Nephron progenitor cell (in vitro differentiated cells): ENCODE measurements at regions not wholly inside any gene's neighbourhood (a gene's known extent, or its start where the extent isn't known, plus 50 kb on each side); places are given as distances from the start of the nearest gene placed in this dataset.
A peak's percentile ranks its signal among the peaks of the same experiment; 100 is the strongest.

Source experiments
- DNase-seq: peaks from one replicate; pipeline ENCODE4 v3.0.0; 2021
- H3K27ac Mint-ChIP-seq: 2 replicates; pipeline ENCODE4 v1.8.0; 2021; ENCODE audit warnings: mild to moderate bottlenecking, moderate library complexity, mixed read lengths
- H3K27me3 Mint-ChIP-seq: 2 replicates; pipeline ENCODE4 v1.8.0; 2021; ENCODE audit warnings: mild to moderate bottlenecking, low read depth, mixed read lengths; ENCODE audit not compliant: poor library complexity
- H3K36me3 Mint-ChIP-seq: 2 replicates; pipeline ENCODE4 v1.8.0; 2021; ENCODE audit warnings: low read depth, mixed read lengths
- H3K4me1 Mint-ChIP-seq: 2 replicates; pipeline ENCODE4 v1.8.0; 2021; ENCODE audit warnings: mixed read lengths
- H3K4me3 Mint-ChIP-seq: 2 replicates; pipeline ENCODE4 v1.8.0; 2021; ENCODE audit warnings: mild to moderate bottlenecking, moderate library complexity, mixed read lengths
- H3K9me3 Mint-ChIP-seq: 2 replicates; pipeline ENCODE4 v1.8.0; 2021; ENCODE audit warnings: mild to moderate bottlenecking, moderate library complexity, mixed read lengths
- TF ChIP-seq, protein P1 (sequence below): fragments of 200-600 bp; sonication (generic); IDR thresholded peaks from 2 replicates; pipeline ENCODE4 v1.5.0; 2021; ENCODE audit warnings: antibody characterized with exemption

DNA sequence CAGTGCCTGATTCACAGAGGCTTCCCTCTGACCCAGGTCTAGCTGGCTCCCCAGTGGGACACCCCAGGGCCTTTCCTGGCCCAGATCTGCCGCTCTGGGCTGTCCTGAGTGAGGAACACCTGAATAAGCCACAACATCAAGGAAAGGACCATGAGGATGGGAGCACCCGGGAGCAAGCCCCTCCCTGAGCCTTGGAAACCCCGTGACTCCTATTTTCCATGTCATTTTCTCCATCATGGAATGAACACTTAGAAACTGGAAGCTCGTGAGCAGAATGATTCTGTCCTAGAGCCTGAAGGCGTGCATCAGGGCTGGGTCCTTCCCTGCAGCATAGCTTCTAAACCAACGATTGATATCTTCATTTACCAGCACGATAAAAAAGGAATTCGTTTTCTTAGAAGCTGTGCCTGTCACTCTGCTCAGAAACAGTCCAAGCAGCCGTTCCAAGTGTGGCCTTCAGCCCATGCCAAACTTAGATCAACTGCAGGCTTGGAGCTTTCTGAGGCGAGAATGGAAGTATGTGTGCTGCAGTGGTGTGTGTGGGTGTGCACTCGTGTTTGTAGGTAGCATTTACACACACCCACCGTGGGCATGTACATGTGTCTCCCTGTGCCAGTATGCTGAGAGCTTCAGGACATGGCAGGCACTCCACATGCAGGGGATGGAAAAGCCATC, 83.2 kb upstream of the FOXC1 start:
- H3K4me3 Mint-ChIP-seq, result no peak overlapping the region
- H3K4me1 Mint-ChIP-seq, result peaks cover 38% of the 10 kb centered on the region
- no peak overlapping the region for H3K27ac Mint-ChIP-seq
- DNase-seq, result no peak
- TF ChIP-seq, protein P1, sequence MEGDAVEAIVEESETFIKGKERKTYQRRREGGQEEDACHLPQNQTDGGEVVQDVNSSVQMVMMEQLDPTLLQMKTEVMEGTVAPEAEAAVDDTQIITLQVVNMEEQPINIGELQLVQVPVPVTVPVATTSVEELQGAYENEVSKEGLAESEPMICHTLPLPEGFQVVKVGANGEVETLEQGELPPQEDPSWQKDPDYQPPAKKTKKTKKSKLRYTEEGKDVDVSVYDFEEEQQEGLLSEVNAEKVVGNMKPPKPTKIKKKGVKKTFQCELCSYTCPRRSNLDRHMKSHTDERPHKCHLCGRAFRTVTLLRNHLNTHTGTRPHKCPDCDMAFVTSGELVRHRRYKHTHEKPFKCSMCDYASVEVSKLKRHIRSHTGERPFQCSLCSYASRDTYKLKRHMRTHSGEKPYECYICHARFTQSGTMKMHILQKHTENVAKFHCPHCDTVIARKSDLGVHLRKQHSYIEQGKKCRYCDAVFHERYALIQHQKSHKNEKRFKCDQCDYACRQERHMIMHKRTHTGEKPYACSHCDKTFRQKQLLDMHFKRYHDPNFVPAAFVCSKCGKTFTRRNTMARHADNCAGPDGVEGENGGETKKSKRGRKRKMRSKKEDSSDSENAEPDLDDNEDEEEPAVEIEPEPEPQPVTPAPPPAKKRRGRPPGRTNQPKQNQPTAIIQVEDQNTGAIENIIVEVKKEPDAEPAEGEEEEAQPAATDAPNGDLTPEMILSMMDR, result no peak
- no peaks in the 10 kb centered on the region for H3K36me3 Mint-ChIP-seq
- peaks cover 7% of the 10 kb centered on the region for H3K9me3 Mint-ChIP-seq
- peaks cover 42% of the 10 kb centered on the region for H3K27me3 Mint-ChIP-seq

DNA sequence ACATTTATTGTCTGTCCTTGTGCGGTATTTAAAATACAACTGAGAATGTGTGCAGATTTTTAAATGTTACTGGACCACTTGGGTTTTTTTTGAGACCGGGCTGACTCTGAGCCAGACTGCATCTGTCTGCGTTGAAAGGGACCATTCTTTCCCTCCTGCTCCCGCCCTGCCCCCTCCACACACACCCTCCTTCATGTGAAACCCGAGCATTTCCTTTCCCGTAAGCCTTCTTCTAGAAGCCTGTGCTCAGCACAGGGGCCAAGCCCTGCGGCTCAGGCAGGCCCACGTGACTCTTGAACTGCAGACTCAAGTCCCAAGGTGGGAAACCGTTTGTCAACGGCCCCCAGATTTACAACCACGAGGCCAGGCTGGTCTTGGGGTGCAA, 82.7 kb upstream of the FOXC1 start:
- H3K4me1 Mint-ChIP-seq, result peaks cover 38% of the 10 kb centered on the region
- no peaks in the 10 kb centered on the region for H3K36me3 Mint-ChIP-seq
- TF ChIP-seq, protein P1, result no peak
- H3K27me3 Mint-ChIP-seq, result peaks cover 42% of the 10 kb centered on the region
- DNase-seq, result peak; percentile 40
- peak overlapping the region; percentile 66 for H3K27ac Mint-ChIP-seq
- peaks cover 9% of the 10 kb centered on the region for H3K9me3 Mint-ChIP-seq
- H3K4me3 Mint-ChIP-seq, result no peak overlapping the region

DNA sequence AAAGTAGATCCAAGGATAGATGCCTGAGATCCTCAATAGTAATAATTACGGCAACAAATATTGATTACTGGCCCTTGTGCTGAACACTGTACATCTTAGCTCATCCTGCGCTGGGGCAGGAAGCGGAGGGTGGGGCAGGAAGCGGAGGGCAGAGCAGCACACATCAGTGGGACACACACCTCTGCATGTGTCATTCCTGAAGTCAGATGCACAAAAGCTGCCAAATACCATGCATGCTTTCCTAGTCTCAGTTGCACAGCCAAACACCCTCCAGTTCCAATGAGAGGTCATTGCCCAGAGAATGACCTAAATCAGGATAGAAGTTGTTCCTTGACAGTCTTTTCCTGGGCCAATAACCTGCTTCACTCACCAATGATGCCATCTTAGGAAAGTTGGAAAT, 74.4 kb upstream of the FOXC1 start:
- no peak for DNase-seq
- Mint-ChIP-seq H3K27me3 (peaks cover 11% of the 10 kb centered on the region), H3K4me1 (peaks cover 10% of the 10 kb centered on the region), H3K4me3 (no peak overlapping the region), H3K27ac (no peak overlapping the region), H3K36me3 (no peaks in the 10 kb centered on the region), H3K9me3 (peaks cover 6% of the 10 kb centered on the region)
- TF ChIP-seq, protein P1, result no peak

DNA sequence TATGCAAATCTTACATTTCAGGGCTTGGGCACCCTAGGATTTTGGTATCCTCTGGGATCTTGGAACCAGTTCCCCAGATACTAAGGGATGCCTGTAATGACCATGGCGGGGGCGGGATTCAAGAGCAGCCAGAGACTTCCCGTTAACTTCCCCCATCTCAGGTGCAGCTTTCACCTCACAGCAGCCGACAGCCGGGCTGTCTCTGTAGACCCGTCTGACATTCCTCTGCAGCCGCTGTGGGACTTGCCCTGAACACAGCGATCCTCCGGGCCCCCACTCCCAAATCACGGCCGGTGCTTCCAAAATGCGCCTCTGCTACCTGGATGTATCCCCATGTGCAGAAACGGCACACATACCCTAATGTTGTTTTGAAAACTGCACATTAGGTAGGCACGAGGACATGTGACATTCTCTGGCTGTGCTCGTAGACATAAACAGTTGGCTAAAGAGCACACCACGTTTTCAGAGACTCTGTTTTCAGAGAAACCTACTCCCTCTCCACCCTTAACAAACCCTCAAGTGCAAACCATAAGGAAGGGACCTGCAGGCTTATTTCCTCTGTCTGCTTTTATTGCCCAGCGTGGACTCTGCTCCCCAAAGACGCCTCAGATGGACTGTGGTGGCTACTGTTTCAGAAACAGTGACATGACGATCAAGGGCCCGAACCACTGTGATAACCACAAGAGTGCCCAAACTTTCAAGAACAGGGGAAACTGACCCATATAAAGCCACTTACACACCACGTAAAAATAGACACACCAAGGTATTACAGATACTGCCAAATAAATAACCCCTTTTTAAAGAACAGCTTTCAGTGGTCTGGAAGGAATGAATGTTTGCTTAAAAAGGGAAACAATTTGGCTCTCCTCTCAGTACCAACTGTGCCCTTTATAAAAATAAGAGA, 72.9 kb upstream of the FOXC1 start:
- Mint-ChIP-seq H3K27ac (no peak overlapping the region), H3K27me3 (peaks cover 8% of the 10 kb centered on the region), H3K4me1 (peaks cover 10% of the 10 kb centered on the region), H3K4me3 (no peak overlapping the region), H3K9me3 (no peaks in the 10 kb centered on the region), H3K36me3 (no peaks in the 10 kb centered on the region)
- TF ChIP-seq, protein P1, result no peak
- no peak for DNase-seq

DNA sequence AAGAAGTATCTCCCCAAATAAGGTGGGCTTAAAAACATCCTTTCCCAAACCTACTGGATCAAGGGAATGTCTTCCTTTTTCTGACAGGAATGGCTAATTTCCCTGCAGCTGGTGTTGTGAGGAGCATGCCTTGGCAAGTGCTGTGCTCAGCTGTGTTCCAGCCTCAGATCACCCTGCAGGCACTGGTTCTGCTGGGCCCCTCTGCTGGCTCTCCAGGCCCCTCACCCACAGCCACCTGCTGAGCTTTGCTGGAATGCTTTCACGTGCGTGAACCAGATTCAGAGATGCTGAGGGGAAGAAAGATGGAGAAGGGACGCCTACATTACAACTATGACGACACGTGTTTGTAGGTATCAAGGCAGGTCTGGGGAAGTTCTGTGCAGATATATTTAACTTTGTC, 71.3 kb upstream of the FOXC1 start:
- Mint-ChIP-seq H3K36me3 (no peaks in the 10 kb centered on the region), H3K9me3 (peaks cover 5% of the 10 kb centered on the region), H3K27me3 (peaks cover 14% of the 10 kb centered on the region), H3K4me1 (peaks cover 10% of the 10 kb centered on the region), H3K4me3 (no peak overlapping the region), H3K27ac (peak overlapping the region; percentile 57)
- no peak for DNase-seq
- TF ChIP-seq, protein P1, result no peak
